HepG2 (cell line): ENCODE measurements at regions not wholly inside any gene's neighbourhood (a gene's known extent, or its start where the extent isn't known, plus 50 kb on each side); places are given as distances from the start of the nearest gene placed in this dataset.

Experiments
- ARID2 ChIP-seq: sonication (generic); formaldehyde crosslinking; IDR thresholded peaks from 2 replicates; pipeline ENCODE4 v1.8.1; 2022; ENCODE audit warnings: mild to moderate bottlenecking, missing genetic modification reagents, borderline replicate concordance
- EZH2 ChIP-seq: conservative IDR thresholded peaks from 2 replicates; pipeline ENCODE4 v1.6.1; 2012; ENCODE audit warnings: mild to moderate bottlenecking, low read depth, low read length, moderate library complexity
- NONO ChIP-seq, 2 experiments: fragments of 450-650 bp in 1 of 2; sonication (generic) in 1 of 2; formaldehyde crosslinking in 1 of 2; IDR thresholded peaks in 1 of 2; conservative IDR thresholded peaks in 1 of 2; 2 replicates each; pipeline versions ENCODE4 v1.6.1 to v1.8.0; 2017 to 2022; ENCODE audit warnings: mild to moderate bottlenecking in 1 of 2, missing genetic modification reagents in 1 of 2, moderate library complexity in 1 of 2
- POLR2AphosphoS2 ChIP-seq: IDR thresholded peaks from 2 replicates; pipeline ENCODE4 v1.6.1; 2011; ENCODE audit warnings: low read depth, low read length, improper control_type of control experiment
- ZNF274 ChIP-seq: sonication (generic); formaldehyde crosslinking; IDR thresholded peaks from 2 replicates; pipeline ENCODE4 v1.5.1; 2020; ENCODE audit warnings: mild to moderate bottlenecking, missing genetic modification reagents
- ZNF33A ChIP-seq: sonication (generic); formaldehyde crosslinking; IDR thresholded peaks from 2 replicates; pipeline ENCODE4 v1.5.1; 2020; ENCODE audit warnings: missing genetic modification reagents, mild to moderate bottlenecking, moderate library complexity, borderline replicate concordance
- TF ChIP-seq, protein P1 (sequence below): sonication (generic); formaldehyde crosslinking; IDR thresholded peaks from 2 replicates; pipeline ENCODE4 v1.8.0; 2022; ENCODE audit warnings: mild to moderate bottlenecking, missing genetic modification reagents
- TF ChIP-seq, protein P2 (sequence below): sonication (generic); formaldehyde crosslinking; IDR thresholded peaks from 2 replicates; pipeline ENCODE4 v1.5.0; 2020; ENCODE audit warnings: mild to moderate bottlenecking, missing genetic modification reagents

DNA sequence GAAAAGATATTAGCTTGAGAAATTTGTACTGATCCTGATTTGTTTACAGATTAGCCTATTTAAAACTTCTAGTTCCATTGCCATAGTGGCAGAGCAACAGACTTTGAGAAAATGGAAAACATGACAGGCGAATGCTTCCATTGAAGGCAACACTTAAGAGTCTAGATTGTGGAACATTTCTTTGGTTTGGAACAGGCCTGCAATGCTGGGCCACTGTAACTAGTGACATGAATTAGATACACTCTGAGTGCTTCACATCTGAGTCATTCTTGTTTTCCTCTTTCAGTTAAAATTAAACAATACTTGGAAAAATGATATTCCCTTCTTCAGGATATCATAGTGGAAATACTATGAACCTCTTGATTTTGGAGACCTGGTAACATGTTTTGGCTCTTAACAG is 453.6 kb upstream of the TUSC1 start:
- TF ChIP-seq ZNF33A (CRISPR knock-in tag) (no peak), ZNF274 (CRISPR knock-in tag) (no peak), NONO (IDR thresholded peaks at IDR 0.05) (no peak), NONO (CRISPR knock-in tag; conservative IDR thresholded peaks at IDR 0.05) (no peak), POLR2AphosphoS2 (no peak), EZH2 (no peak), ARID2 (CRISPR knock-in tag) (no peak)
- TF ChIP-seq, protein P1, sequence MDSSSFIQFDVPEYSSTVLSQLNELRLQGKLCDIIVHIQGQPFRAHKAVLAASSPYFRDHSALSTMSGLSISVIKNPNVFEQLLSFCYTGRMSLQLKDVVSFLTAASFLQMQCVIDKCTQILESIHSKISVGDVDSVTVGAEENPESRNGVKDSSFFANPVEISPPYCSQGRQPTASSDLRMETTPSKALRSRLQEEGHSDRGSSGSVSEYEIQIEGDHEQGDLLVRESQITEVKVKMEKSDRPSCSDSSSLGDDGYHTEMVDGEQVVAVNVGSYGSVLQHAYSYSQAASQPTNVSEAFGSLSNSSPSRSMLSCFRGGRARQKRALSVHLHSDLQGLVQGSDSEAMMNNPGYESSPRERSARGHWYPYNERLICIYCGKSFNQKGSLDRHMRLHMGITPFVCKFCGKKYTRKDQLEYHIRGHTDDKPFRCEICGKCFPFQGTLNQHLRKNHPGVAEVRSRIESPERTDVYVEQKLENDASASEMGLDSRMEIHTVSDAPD = no peak
- TF ChIP-seq, protein P2, sequence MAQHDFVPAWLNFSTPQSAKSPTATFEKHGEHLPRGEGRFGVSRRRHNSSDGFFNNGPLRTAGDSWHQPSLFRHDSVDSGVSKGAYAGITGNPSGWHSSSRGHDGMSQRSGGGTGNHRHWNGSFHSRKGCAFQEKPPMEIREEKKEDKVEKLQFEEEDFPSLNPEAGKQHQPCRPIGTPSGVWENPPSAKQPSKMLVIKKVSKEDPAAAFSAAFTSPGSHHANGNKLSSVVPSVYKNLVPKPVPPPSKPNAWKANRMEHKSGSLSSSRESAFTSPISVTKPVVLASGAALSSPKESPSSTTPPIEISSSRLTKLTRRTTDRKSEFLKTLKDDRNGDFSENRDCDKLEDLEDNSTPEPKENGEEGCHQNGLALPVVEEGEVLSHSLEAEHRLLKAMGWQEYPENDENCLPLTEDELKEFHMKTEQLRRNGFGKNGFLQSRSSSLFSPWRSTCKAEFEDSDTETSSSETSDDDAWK (CRISPR knock-in tag) = no peak
